GM19455 (cell line): ENCODE measurements at regions not wholly inside any gene's neighbourhood (a gene's known extent, or its start where the extent isn't known, plus 50 kb on each side); places are given as distances from the start of the nearest gene placed in this dataset.

Experiments used
- ATAC-seq: cut with Tn5 transposase; IDR thresholded peaks from one replicate; pipeline ENCODE4 v1.9.1; 2021; ENCODE audit not compliant: unreplicated experiment

DNA sequence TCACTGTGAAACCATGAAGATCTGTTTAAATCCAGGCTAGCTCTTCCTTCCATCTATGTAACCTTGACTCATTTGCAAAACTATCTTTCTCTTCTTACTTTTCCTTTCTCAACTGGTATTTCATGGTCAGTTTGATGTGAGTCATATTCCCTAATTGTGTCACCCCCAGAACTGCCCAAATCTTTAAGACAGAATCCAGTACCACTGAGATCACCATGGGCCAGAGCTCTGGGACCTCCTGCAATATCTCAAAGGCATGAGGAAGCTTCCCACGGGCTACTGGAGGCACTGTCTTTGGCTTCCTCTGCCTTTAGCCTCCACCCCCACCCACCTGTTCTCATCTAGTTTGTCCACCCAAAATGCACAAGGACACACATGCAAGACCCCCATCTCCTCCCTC is 274.4 kb upstream of the FMN2 start:
- no peak for ATAC-seq

GRCh38 chr1:239817801-239818200 is 273.9 kb upstream of the FMN2 start:
- no peak for ATAC-seq

DNA sequence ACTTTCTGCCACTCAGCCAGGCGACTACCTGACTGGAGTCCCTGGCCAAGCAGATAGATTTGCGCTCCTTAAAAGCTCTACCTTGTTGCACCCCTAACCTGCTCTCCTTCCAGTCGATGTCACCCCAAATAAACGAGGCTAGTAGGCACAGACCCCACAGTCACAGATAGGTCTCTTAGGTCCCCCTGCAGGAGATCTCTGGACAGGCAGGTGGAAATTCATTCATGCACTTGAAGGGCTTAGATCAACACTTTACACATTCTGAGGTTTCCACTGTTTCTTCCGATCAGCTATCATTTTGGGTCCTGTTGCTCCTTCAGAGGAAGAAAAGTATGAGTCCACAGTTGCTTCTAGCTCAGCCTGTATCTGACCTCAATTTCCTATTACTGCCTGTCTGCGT is 272.6 kb upstream of the FMN2 start:
- ATAC-seq: no peak

DNA sequence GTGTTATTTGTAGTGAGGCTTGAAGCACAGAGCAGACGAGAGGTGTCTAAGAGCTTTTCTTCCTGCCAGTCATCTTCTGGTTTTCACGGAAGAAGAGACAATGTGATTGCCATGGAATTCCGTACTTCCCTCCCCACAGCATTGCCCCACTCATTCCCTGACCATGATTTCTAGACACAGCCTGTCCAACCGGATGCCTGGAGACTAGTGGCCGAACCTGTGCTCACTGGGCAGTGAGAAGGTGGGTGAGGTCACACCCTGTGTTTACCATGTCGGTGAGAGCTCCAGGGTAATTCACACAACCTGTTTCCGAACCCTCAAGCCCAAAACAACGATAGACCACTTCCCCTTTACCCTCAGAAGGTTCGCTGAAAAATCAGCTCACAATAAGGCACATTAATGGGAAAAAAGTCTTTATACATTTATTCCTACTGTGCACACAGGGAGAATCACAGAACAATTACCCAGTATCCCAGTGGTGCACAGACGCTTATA is 271.9 kb upstream of the FMN2 start:
- ATAC-seq: no peak

GRCh38 chr1:239823852-239824251 is 267.8 kb upstream of the FMN2 start:
- no peak for ATAC-seq

- ATAC-seq: no peak
Observed at GRCh38 chr1:239826211-239826610, 265.5 kb upstream of the FMN2 start.

DNA sequence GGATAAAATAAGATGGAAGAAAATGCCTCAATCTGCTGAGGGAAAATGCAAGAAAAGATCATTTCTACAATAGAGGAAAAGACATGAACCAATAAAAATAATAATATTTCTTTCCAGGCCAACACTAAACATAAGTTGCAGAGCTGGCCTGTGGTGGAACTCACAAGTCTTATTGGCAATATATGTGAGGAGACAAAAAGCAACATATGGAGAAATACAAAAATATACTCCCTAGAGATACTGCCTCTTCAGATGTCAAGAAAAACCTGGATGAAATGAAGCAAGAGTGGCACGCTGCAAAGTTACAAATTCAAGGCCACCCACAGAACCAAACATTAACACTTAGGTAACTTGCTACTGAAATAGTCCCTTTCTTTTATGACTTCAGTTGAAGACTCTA is 264.9 kb upstream of the FMN2 start:
- no peak for ATAC-seq

- no peak for ATAC-seq
Observed at GRCh38 chr1:239829535-239829934, 262.1 kb upstream of the FMN2 start.

DNA sequence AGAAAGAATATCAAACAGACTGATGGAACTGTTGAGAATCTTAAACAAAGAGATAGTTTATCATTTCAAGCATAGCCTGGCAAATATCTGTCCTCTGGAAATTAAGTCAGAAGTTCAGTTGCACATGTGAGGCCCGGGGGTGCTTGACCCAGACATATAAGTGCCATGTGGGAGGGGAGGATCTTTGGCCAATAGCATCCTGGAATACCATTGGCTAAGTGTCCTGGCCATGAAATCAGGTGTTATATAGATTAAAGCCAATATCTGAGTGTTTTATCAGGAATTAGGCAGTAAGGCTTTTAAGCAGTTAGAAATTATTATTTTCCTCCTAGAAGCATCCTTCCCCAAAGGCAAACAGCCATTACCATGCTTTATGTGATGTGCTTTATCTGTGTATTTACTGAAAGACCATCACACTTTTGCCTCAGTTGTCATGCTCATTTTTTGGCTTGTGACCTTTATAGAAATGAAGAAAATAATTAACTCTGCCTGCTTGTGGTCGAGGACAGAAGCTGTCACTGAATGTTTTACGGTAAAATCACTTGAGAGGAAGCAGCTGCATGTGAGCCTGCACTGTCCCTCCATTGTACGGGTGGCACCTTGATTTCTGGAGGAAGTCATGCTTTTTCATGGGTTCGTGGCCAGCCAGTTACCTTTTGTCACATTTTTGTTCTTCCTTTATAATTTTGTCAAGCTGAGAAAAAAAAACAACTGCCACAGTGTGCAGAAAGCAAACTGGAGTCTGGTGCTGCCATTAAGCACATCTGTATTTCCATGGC is 259.9 kb upstream of the FMN2 start:
- no peak for ATAC-seq

GRCh38 chr1:239833723-239834122 is 258.0 kb upstream of the FMN2 start:
- no peak for ATAC-seq

- no peak for ATAC-seq
Observed at GRCh38 chr1:239835946-239836440, 255.7 kb upstream of the FMN2 start.

GRCh38 chr1:239840336-239840735 is 251.3 kb upstream of the FMN2 start:
- no peak for ATAC-seq

DNA sequence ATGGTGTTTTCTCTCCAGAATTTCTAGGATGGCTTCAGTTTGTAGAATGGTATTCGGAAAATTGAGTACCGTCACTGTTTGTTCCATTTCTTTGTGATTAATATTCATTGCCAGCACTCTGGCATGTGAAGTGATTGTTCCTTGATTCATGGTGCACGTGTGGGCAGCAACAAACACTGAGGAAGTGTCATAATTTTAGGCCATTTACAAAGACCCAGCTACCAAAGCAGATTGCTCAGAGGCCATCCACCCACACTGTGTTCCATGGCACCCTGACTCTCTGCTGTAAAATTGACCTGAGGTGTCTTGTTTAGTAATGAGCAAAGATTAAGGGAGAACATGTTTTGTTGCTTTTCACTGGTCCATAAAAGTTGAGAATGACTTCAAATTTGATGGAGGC is 250.9 kb upstream of the FMN2 start:
- no peak for ATAC-seq

DNA sequence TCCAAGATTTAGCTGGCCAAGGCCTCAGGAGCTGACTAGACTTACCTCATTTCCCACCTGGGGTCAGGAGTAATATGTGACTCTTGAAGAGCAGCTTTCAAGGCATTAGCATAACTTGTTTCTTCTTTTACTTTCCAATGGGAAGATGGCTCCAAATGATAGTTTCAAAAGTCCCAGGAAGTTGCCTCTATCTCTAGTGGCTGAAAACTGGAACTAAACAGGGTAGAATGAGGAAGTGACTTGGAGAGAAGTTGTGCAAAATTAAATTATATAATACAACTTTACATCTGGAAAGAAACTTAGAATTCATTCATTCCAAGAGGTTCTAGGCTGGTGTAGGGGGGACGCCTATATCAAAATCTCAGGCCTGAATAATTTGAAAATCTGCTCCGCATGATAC is 250.1 kb upstream of the FMN2 start:
- no peak for ATAC-seq

GRCh38 chr1:239843541-239843940 is 248.1 kb upstream of the FMN2 start:
- ATAC-seq: no peak

GRCh38 chr1:239844833-239845232 is 246.8 kb upstream of the FMN2 start:
- no peak for ATAC-seq

DNA sequence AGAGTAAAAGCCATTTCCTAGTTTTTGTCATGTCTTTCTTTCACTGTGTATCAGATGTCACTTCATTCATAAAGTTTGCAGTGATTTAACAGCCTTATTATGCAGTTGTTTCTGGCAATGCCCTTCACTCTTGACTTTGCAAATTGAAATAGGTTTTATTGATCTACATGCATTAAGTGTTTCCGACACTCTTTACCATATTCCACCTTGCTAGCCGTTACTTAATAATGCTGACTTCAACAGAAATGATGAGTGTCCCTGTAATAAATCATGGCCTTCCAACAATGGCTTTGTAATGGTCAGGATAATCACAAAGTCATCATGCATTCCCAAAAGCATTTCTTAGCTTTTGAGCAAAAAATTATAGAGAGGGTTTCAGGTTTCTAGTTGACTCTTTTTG is 236.8 kb upstream of the FMN2 start:
- ATAC-seq: no peak

DNA sequence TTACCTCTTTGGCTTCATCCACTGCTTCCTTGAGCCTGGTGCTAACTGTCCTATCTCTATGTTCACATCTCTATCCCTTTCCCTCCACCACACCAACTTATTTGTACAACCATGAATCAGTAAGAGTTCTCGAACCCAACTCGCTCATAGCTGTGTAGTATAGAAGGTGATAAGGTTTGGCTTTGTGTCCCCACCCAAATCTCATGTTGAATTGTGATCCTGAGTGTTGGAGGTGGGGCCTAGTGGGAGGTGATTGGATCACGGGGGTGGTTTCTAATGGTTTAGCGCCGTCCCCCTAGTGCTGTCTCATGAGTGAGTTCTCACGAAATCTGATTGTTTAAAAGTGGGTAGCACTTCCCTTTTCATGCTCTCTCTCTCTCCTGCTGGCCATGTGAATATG is 235.6 kb upstream of the FMN2 start:
- no peak for ATAC-seq

DNA sequence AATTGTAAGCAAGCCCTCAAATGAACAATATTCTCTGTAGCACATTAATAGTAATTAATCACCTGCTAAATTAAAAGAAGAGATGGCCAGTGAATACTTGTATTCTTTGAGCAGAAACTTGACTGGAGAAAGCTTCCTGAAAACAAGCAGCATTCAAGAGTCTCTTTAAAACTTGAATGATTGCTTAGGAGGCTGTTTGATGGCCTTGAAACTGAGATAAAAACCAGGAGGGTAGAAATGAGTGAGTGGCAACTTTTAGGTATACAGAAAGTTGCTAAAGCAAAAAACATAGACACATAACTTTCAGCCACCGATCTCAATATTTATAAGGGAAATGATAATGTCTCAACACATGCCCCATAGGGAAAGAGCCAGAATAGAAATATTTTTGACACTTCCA is 234.8 kb upstream of the FMN2 start:
- ATAC-seq: no peak

DNA sequence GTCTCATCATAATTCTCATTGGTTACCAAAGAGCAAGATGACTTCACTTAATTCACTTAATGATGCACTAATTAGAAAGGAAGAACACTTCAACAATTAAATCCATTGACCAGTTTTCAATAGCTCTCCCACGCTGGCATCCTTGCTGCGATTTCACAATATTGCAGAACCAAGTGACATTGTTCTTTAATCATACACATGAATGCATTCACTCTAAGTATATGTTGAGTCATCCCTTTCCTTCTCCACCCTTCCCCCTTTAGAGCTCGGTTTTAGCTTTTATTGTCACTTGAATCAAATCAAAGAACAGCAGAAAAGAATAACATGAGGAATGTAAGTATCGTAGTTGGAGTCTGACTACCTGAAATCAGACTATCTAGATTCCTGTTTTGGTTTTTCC is 233.6 kb upstream of the FMN2 start:
- no peak for ATAC-seq

DNA sequence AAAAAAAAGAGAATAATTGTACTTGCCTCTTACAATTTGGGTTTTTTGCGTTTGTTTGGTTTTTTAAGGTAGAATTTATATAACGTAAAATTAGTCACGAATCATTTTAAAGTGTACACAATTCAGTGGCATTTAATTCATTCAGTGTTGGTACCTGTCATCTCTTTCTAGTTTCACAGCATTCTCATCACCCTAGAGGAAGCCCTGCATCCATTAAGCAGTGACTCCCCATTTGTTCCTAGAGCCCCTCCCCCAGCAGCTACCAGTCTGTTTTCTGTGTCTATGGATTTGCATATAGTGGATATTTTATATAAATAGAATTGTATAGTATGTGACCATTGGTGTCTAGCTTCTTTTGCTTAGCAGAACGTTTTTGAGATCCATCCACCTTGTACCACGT is 233.2 kb upstream of the FMN2 start:
- ATAC-seq: no peak

DNA sequence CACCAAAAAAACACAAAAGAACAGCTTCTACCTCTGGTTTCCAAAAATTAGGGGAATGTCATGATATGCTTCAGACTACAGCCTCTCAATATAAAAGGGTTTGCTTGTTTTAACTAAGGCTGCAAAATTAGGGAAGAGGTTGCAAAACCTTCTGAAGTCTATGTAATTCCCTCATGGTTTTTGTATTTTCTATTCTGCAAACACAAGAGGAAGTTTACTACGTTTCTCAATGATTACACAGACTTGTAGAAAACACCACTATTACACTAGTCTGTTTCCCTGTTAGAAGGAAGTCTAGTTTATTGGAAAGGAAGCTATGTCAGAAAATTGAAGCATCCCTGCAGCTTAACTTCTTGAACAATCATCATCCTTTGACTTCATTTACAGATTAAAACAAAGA is 229.7 kb upstream of the FMN2 start:
- ATAC-seq: no peak
